GM12878 (cell line): ENCODE measurements at regions not wholly inside any gene's neighbourhood (a gene's known extent, or its start where the extent isn't known, plus 50 kb on each side); places are given as distances from the start of the nearest gene placed in this dataset.

Source experiments
- ATAC-seq: fragments of 200-7000 bp; cut with Tn5 transposase; 3 replicates; pipeline ENCODE4 v1.9.1; 2020; ENCODE audit warnings: mild to moderate bottlenecking, moderate library complexity
- BruUV-seq: library from RNA; stranded (reverse); fragments of 400-500 nt; replicated peaks from 2 replicates; lab custom pipeline; 2021; lab: Mats Ljungman, UMichigan
- CTCF ChIA-PET: fragments of 300-600 bp; sonication (Branson Sonifier 250); formaldehyde crosslinking; extraction: SDS; loops from one replicate; lab custom pipeline; 2021; ENCODE audit warnings: inconsistent platforms; lab: Yijun Ruan, JAX
- POLR2A ChIA-PET: fragments of 350-600 bp; formaldehyde crosslinking; extraction: SDS; loops from one replicate; lab custom pipeline; 2021; ENCODE audit warnings: inconsistent platforms; lab: Charles Lee
- RAD21 ChIA-PET: fragments of 300-600 bp; sonication (Branson Sonifier 250); formaldehyde crosslinking; loops from one replicate; lab custom pipeline; 2023; ENCODE audit warnings: antibody characterized with exemption; ENCODE audit not compliant: unreplicated experiment; lab: Charles Lee
- SMC1A ChIA-PET: fragments of 300-600 bp; sonication (Branson Sonifier 250); formaldehyde crosslinking; loops from one replicate; lab custom pipeline; 2023; ENCODE audit not compliant: unreplicated experiment, uncharacterized antibody; lab: Charles Lee
- DNase-seq: peaks from one replicate; pipeline ENCODE4 v3.0.0-alpha.2; 2011; ENCODE audit warnings: low read depth, low spot score
- FAIRE-seq: peaks from 3 replicates; lab custom pipeline; 2011; peaks lifted over from hg19 to GRCh38; lab: Jason Lieb, UNC
- H2AFZ ChIP-seq: 2 replicates; pipeline ENCODE4 v1.6.0; 2011; ENCODE audit warnings: low read depth, low read length, control low read depth; ENCODE audit not compliant: control insufficient read depth
- H3K27ac ChIP-seq: 2 replicates; pipeline ENCODE4 v1.5.1; 2011; ENCODE audit warnings: control low read depth; ENCODE audit not compliant: control insufficient read depth, insufficient read depth
- H3K27me3 ChIP-seq, 2 experiments: replicated peaks in 1 of 2; 2 replicates each; pipeline versions ENCODE4 v1.6.0 to v1.6.1; 2011; ENCODE audit warnings: low read length in 1 of 2; ENCODE audit not compliant: control insufficient read depth in 2 of 2, insufficient read depth in 2 of 2
- H3K36me3 ChIP-seq, 2 experiments: 2 replicates each; pipeline ENCODE4 v1.5.1; 2011; ENCODE audit warnings: low read length in 1 of 2; ENCODE audit not compliant: control insufficient read depth in 2 of 2, insufficient read depth in 2 of 2
- H3K4me1 ChIP-seq: 2 replicates; pipeline ENCODE4 v1.6.1; 2011; ENCODE audit warnings: mild to moderate bottlenecking, low read length, moderate library complexity, mixed read lengths; ENCODE audit not compliant: control insufficient read depth, insufficient read depth
- H3K4me2 ChIP-seq: 2 replicates; pipeline ENCODE4 v1.6.0; 2011; ENCODE audit warnings: control low read depth; ENCODE audit not compliant: control insufficient read depth, insufficient read depth
- H3K4me3 ChIP-seq: fragments of 200-600 bp; sonication (generic); 2 replicates; pipeline ENCODE4 v1.5.1; 2016
- H3K79me2 ChIP-seq: 2 replicates; pipeline ENCODE4 v1.6.0; 2011; ENCODE audit warnings: low read length; ENCODE audit not compliant: control insufficient read depth, insufficient read depth
- H3K9ac ChIP-seq: 2 replicates; pipeline ENCODE4 v1.8.0; 2011; ENCODE audit warnings: low read length, control low read depth, mixed read lengths; ENCODE audit not compliant: control insufficient read depth, insufficient read depth
- H3K9me3 ChIP-seq: replicated peaks from 3 replicates; pipeline ENCODE4 v1.5.1; 2011; ENCODE audit warnings: mild to moderate bottlenecking, low read length; ENCODE audit not compliant: control insufficient read depth, insufficient read depth
- H4K20me1 ChIP-seq: 2 replicates; pipeline ENCODE4 v1.6.0; 2011; ENCODE audit not compliant: control insufficient read depth, insufficient read depth
- FOS ChIP-seq: IDR thresholded peaks from 3 replicates; pipeline ENCODE4 v1.6.1; 2011; ENCODE audit warnings: borderline replicate concordance; ENCODE audit not compliant: insufficient read length; ENCODE audit errors: extremely low read depth
- MTA3 ChIP-seq: IDR thresholded peaks from 2 replicates; pipeline ENCODE4 v1.6.1; 2012; ENCODE audit warnings: low read length, inconsistent platforms, borderline replicate concordance
- NFYB ChIP-seq: IDR thresholded peaks from 2 replicates; pipeline ENCODE4 v1.6.1; 2011; ENCODE audit warnings: low read depth, mild to moderate bottlenecking, low read length, improper control_type of control experiment, moderate library complexity; ENCODE audit not compliant: insufficient read depth
- NKRF ChIP-seq: fragments of 450-650 bp; conservative IDR thresholded peaks from 2 replicates; pipeline ENCODE4 v1.6.1; 2017; ENCODE audit warnings: mild to moderate bottlenecking, moderate library complexity
- NR2C2 ChIP-seq: IDR thresholded peaks from 2 replicates; pipeline ENCODE4 v1.6.1; 2011; ENCODE audit warnings: borderline replicate concordance, low read depth; ENCODE audit not compliant: control insufficient read depth, insufficient read length
- TBL1XR1 ChIP-seq: IDR thresholded peaks from 2 replicates; pipeline ENCODE4 v1.6.1; 2012; ENCODE audit warnings: low read depth, low read length, improper control_type of control experiment
- ZSCAN29 ChIP-seq: fragments of 450-650 bp; IDR thresholded peaks from 2 replicates; pipeline ENCODE4 v1.6.1; 2017; ENCODE audit warnings: mild to moderate bottlenecking, moderate library complexity
- WGBS: methylation state at CpG from one replicate; pipeline ENCODE4 v1.1.6; 2016; ENCODE audit warnings: low lambda C conversion rate; ENCODE audit not compliant: insufficient replicate concordance, insufficient coverage; ENCODE audit errors: missing lambda C conversion rate; 5-methylcytosine and 5-hydroxymethylcytosine counted together
- in situ Hi-C: fragments of 300-500 bp; cut with MboI; formaldehyde crosslinking; loops from 9 replicates; pipeline ENCODE4 v1.14.3; 2018; ENCODE audit warnings: mixed read lengths
- intact Hi-C: fragments of 100-400 bp; cut with micrococcal nuclease; formaldehyde crosslinking; loops from one replicate; pipeline ENCODE4 v1.14.2; 2022; ENCODE audit not compliant: unreplicated experiment

- 0% methylated on average over 1 of the region's 1 CpG for WGBS
- Histone ChIP-seq H3K4me2 (no peak overlapping the region), H3K79me2 (no peaks in the 10 kb centered on the region), H3K4me3 (no peak overlapping the region), H3K27ac (no peak overlapping the region), H3K36me3 (no peaks in the 10 kb centered on the region), H3K9ac (no peak overlapping the region), H3K27me3 (no peaks in the 10 kb centered on the region), H4K20me1 (no peaks in the 10 kb centered on the region), H3K9me3 (no peaks in the 10 kb centered on the region), H2AFZ (no peak overlapping the region), H3K4me1 (no peaks in the 10 kb centered on the region)
- SMC1A ChIA-PET = interaction anchor here (1.5 kb wide), 1 partner anchor 12 kb away, joined by 3 read pairs; no protein-coding TSS in a partner anchor
- DNase-seq = no peak
- in situ Hi-C loops (no loop called here), intact Hi-C loops (no loop called here)
- RAD21 ChIA-PET = no interaction called here
- CTCF ChIA-PET = no interaction called here
- ATAC-seq = no peak
- POLR2A ChIA-PET = no interaction called here
- BruUV-seq = no TSS peak
- TF ChIP-seq TBL1XR1 = no peak
- no peak for TF ChIP-seq NKRF
- TF ChIP-seq NFYB = no peak
- no peak for TF ChIP-seq ZSCAN29
- TF ChIP-seq MTA3 = no peak
- no peak for TF ChIP-seq NR2C2
- TF ChIP-seq FOS = no peak
- FAIRE-seq = no peak
Measured at GRCh38 chr3:164679245-164679644, 399.1 kb downstream of the SI start.
